Astrocyte of the spinal cord (primary cell): ENCODE measurements at regions not wholly inside any gene's neighbourhood (a gene's known extent, or its start where the extent isn't known, plus 50 kb on each side); places are given as distances from the start of the nearest gene placed in this dataset.

Source experiments
- DNase-seq: peaks from one replicate; pipeline ENCODE4 v3.0.0; 2011; ENCODE audit warnings: low read depth, low spot score
- H3K4me3 ChIP-seq: 2 replicates; pipeline ENCODE4 v1.5.1; 2011; ENCODE audit warnings: low read depth, mild to moderate bottlenecking, low read length, moderate library complexity
- CTCF ChIP-seq: IDR thresholded peaks from 2 replicates; pipeline ENCODE4 v1.5.1; 2012; ENCODE audit warnings: low read depth, mild to moderate bottlenecking, low read length, inconsistent platforms
- in situ Hi-C: cut with HindIII; loops from 2 replicates; pipeline ENCODE4 v1.10.0; 2017; ENCODE audit warnings: low sequenced_read_pairs

- H3K4me3 ChIP-seq = no peak overlapping the region
- in situ Hi-C loops = no loop called here
- no peak for TF ChIP-seq CTCF
- no peak for DNase-seq
Measured at GRCh38 chrX:42664680-42665079, 113.3 kb downstream of the PPP1R2C start.

GRCh38 chrX:42628471-42628870 is 149.5 kb downstream of the PPP1R2C start:
- TF ChIP-seq CTCF = no peak
- in situ Hi-C loops = no loop called here
- no peak for DNase-seq
- no peak overlapping the region for H3K4me3 ChIP-seq

- H3K4me3 ChIP-seq = no peak overlapping the region
- in situ Hi-C loops = no loop called here
- no peak for TF ChIP-seq CTCF
- DNase-seq = no peak
Measured at GRCh38 chrX:42627891-42628290, 150.1 kb downstream of the PPP1R2C start.

- DNase-seq = no peak
- no peak for TF ChIP-seq CTCF
- no peak overlapping the region for H3K4me3 ChIP-seq
- in situ Hi-C loops = no loop called here
Measured at GRCh38 chrX:42624524-42624923, 153.4 kb downstream of the PPP1R2C start.

GRCh38 chrX:42619068-42619467 is 158.9 kb downstream of the PPP1R2C start:
- no peak for DNase-seq
- TF ChIP-seq CTCF = no peak
- no peak overlapping the region for H3K4me3 ChIP-seq
- in situ Hi-C loops = no loop called here

GRCh38 chrX:42616981-42617380 is 161.0 kb downstream of the PPP1R2C start:
- TF ChIP-seq CTCF = no peak
- no peak overlapping the region for H3K4me3 ChIP-seq
- no peak for DNase-seq
- in situ Hi-C loops = no loop called here

- no peak for DNase-seq
- H3K4me3 ChIP-seq = no peak overlapping the region
- TF ChIP-seq CTCF = no peak
- in situ Hi-C loops = no loop called here
Measured at GRCh38 chrX:42615161-42615563, 162.8 kb downstream of the PPP1R2C start.
